ENCODE measurements at regions not wholly inside any gene's neighbourhood (a gene's known extent, or its start where the extent isn't known, plus 50 kb on each side); places are given as distances from the start of the nearest gene placed in this dataset.

GRCh38 chr3:163786416-163786815 is 1291.9 kb downstream of the SI start:
- TF ChIP-seq CTCF (IDR thresholded peaks at IDR 0.05) (no peak), POLR2A (IDR thresholded peaks at IDR 0.05) (no peak)

Data from heart left ventricle (tissue), 13 donors.